ENCODE measurements at regions not wholly inside any gene's neighbourhood (a gene's known extent, or its start where the extent isn't known, plus 50 kb on each side); places are given as distances from the start of the nearest gene placed in this dataset.
"Not testable (repeated sequence)": the region's sequence is repeated elsewhere in the genome, so short reads cannot be mapped to it uniquely, and the experiment has no call there.

GRCh38 chr2:136715146-136715545 lies 50.2 kb upstream of the THSD7B start:
- no peak for DNase-seq (ENCODE audit: low read depth in 4 of 4, low spot score in 3 of 4)

GRCh38 chr2:136714452-136714951 lies 50.8 kb upstream of the THSD7B start:
- DNase-seq (ENCODE audit: low read depth in 4 of 4, low spot score in 3 of 4), result no peak

GRCh38 chr2:136713739-136714138 lies 51.6 kb upstream of the THSD7B start:
- DNase-seq (ENCODE audit: low read depth in 4 of 4, low spot score in 3 of 4), result no peak

GRCh38 chr2:136705336-136705735 lies 60.0 kb upstream of the THSD7B start:
- DNase-seq (ENCODE audit: low read depth in 4 of 4, low spot score in 3 of 4), result no peak

- no peak for DNase-seq (ENCODE audit: low read depth in 4 of 4, low spot score in 3 of 4)
Measured at GRCh38 chr2:136703214-136703613, 62.1 kb upstream of the THSD7B start.

- no peak for DNase-seq (ENCODE audit: low read depth in 4 of 4, low spot score in 3 of 4)
Measured at GRCh38 chr2:136696438-136696837, 68.9 kb upstream of the THSD7B start.

- DNase-seq (ENCODE audit: low read depth in 4 of 4, low spot score in 3 of 4), result no peak
Measured at GRCh38 chr2:136693966-136694365, 71.4 kb upstream of the THSD7B start.

- DNase-seq (ENCODE audit: low read depth in 4 of 4, low spot score in 3 of 4), result not testable (repeated sequence)
Measured at GRCh38 chr2:136680079-136680478, 85.3 kb upstream of the THSD7B start.

- no peak for DNase-seq (ENCODE audit: low read depth in 4 of 4, low spot score in 3 of 4)
Measured at GRCh38 chr2:136665736-136666135, 99.6 kb upstream of the THSD7B start.

- no peak for DNase-seq (ENCODE audit: low read depth in 4 of 4, low spot score in 3 of 4)
Measured at GRCh38 chr2:136664713-136665405, 100.5 kb upstream of the THSD7B start.

- no peak for DNase-seq (ENCODE audit: low read depth in 4 of 4, low spot score in 3 of 4)
Measured at GRCh38 chr2:136658201-136658600, 107.1 kb upstream of the THSD7B start.

GRCh38 chr2:136653861-136654260 lies 111.5 kb upstream of the THSD7B start:
- no peak for DNase-seq (ENCODE audit: low read depth in 4 of 4, low spot score in 3 of 4)

GRCh38 chr2:136651456-136652010 lies 113.8 kb upstream of the THSD7B start:
- no peak for DNase-seq (ENCODE audit: low read depth in 4 of 4, low spot score in 3 of 4)

GRCh38 chr2:136647039-136647438 lies 118.3 kb upstream of the THSD7B start:
- no peak for DNase-seq (ENCODE audit: low read depth in 4 of 4, low spot score in 3 of 4)

- peak in 2 of 4 donors; percentile 10 to 12 for DNase-seq (ENCODE audit: low read depth in 4 of 4, low spot score in 3 of 4)
Measured at GRCh38 chr2:136645236-136645828, 120.0 kb upstream of the THSD7B start.

GRCh38 chr2:136639651-136640050 lies 125.7 kb upstream of the THSD7B start:
- no peak for DNase-seq (ENCODE audit: low read depth in 4 of 4, low spot score in 3 of 4)

GRCh38 chr2:136638193-136638592 lies 127.2 kb upstream of the THSD7B start:
- DNase-seq (ENCODE audit: low read depth in 4 of 4, low spot score in 3 of 4), result no peak

- DNase-seq (ENCODE audit: low read depth in 4 of 4, low spot score in 3 of 4), result no peak
Measured at GRCh38 chr2:136637402-136637801, 127.9 kb upstream of the THSD7B start.

- no peak for DNase-seq (ENCODE audit: low read depth in 4 of 4, low spot score in 3 of 4)
Measured at GRCh38 chr2:136628490-136628889, 136.9 kb upstream of the THSD7B start.

- DNase-seq (ENCODE audit: low read depth in 4 of 4, low spot score in 3 of 4), result no peak
Measured at GRCh38 chr2:136613096-136613495, 152.2 kb upstream of the THSD7B start.

- no peak for DNase-seq (ENCODE audit: low read depth in 4 of 4, low spot score in 3 of 4)
Measured at GRCh38 chr2:136612079-136612478, 153.3 kb upstream of the THSD7B start.

- DNase-seq (ENCODE audit: low read depth in 4 of 4, low spot score in 3 of 4), result no peak
Measured at GRCh38 chr2:136611451-136611850, 153.9 kb upstream of the THSD7B start.
